NCI-H2196 (cell line): ENCODE measurements at regions not wholly inside any gene's neighbourhood (a gene's known extent, or its start where the extent isn't known, plus 50 kb on each side); places are given as distances from the start of the nearest gene placed in this dataset.

Source experiments
- DNase-seq: peaks from one replicate; lab custom pipeline; 2025; ENCODE audit not compliant: unreplicated experiment; lab: John Stamatoyannopoulos, UW

- DNase-seq: no peak
Observed at GRCh38 chr15:79373113-79373512, 59.0 kb upstream of the MINAR1 start.

GRCh38 chr15:79373728-79374127 is 58.4 kb upstream of the MINAR1 start:
- DNase-seq: no peak

GRCh38 chr15:79376383-79376782 is 55.8 kb upstream of the MINAR1 start:
- no peak for DNase-seq

GRCh38 chr15:79378394-79379109 is 53.6 kb upstream of the MINAR1 start:
- no peak for DNase-seq

- peak; percentile 58 for DNase-seq
Observed at GRCh38 chr15:79380755-79381497, 51.2 kb upstream of the MINAR1 start.

- no peak for DNase-seq
Observed at GRCh38 chr15:79381593-79381992, 50.5 kb upstream of the MINAR1 start.
